ENCODE measurements at regions not wholly inside any gene's neighbourhood (a gene's known extent, or its start where the extent isn't known, plus 50 kb on each side); places are given as distances from the start of the nearest gene placed in this dataset.

DNA sequence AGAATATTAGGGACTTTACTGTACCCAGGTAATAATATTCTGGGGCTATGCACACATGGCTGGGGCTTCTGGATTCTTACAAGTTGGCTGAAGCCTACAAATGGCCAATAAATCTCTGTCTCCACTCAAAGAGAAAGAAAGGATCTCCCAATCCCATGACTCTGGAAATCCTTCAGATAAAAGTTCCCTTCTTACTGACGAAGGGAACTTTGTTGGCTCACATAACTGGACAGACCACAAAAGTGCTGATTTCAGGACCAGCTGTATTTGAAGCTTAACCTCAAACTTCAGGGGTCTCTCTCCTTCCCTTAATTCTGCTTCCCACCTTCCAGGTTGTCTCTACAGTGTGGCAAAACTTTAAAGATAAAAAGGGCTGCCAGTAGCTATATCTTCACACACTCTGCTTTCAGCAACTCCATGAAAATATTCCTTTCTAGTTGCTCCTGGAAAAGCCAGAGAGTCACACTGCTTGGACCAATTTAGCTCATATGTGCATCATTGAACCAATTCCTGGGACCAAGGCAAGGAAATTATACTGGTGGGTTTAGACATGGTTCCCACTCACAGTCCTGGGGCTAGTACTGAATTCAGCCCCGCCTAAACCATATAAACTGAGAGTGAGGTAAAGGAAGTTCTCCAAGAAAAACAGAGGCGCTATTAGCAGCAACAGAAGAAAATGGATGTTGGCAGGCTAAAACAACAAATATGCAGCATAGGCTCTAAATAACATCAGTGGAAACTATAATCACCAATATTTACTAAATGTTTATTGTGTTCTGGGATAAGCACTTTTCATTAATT lies 290.0 kb upstream of the GADL1 start:
- DNase-seq (ENCODE audit: low spot score) (no peak), ATAC-seq (no peak)
- Mint-ChIP-seq H3K9me3 (no peaks in the 10 kb centered on the region), H3K36me3 (no peaks in the 10 kb centered on the region), H3K27me3 (no peaks in the 10 kb centered on the region), H3K27ac (no peak overlapping the region), H3K4me1 (ENCODE audit: low read depth in 2 of 2) (peaks cover 0 to 3% of the 10 kb centered on the region in 2 donors), H3K4me3 (no peak overlapping the region)

DNA sequence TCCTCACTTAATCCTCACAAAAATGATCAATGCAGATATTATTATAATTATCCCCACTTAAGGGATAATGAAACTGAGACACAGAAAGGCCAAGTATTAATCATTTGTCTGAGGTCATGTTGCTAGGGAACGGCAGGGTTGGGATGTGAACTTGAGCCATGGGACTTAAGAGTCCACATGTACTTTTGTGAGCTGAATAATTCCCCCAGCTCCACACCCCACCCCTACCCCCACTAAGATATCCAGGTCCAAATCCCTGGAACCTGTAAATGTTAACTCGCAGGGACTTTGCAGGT lies 290.5 kb upstream of the GADL1 start:
- Mint-ChIP-seq H3K4me3 (no peak overlapping the region), H3K9me3 (no peaks in the 10 kb centered on the region), H3K27me3 (no peaks in the 10 kb centered on the region), H3K4me1 (ENCODE audit: low read depth in 2 of 2) (peaks cover 0 to 3% of the 10 kb centered on the region in 2 donors), H3K27ac (no peak overlapping the region), H3K36me3 (no peaks in the 10 kb centered on the region)
- ATAC-seq (no peak), DNase-seq (ENCODE audit: low spot score) (no peak)

DNA sequence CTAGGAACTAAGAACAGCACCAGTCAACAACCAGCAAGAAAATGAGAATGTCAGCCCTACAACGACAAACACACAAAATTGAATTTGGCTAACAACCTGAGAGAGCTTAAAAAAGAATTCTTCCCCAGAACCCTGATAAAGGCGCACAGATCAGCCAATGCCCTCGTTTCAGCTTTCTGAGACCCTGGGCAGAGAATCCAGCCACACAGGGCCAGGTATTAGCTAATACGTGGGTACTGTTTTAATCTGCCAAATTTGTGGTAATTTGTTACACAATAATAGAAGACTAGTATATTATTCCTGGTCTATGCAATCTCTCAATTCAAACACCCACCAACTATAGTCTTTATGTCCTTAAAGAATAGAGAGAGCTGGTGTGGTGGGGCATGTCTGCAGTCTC lies 291.6 kb upstream of the GADL1 start:
- H3K27me3 Mint-ChIP-seq: no peaks in the 10 kb centered on the region
- no peaks in the 10 kb centered on the region for H3K36me3 Mint-ChIP-seq
- no peak for ATAC-seq

GRCh38 chr3:31187380-31187779 lies 292.9 kb upstream of the GADL1 start:
- H3K4me3 Mint-ChIP-seq: no peak overlapping the region

More for the DNA sequence above, 291.6 kb upstream of the GADL1 start:
- no peak overlapping the region for H3K27ac Mint-ChIP-seq
- H3K4me3 Mint-ChIP-seq: no peak overlapping the region
- peaks cover 0 to 3% of the 10 kb centered on the region in 2 donors for H3K4me1 Mint-ChIP-seq (ENCODE audit: low read depth in 2 of 2)
- no peak for DNase-seq (ENCODE audit: low spot score)
- no peaks in the 10 kb centered on the region for H3K9me3 Mint-ChIP-seq

DNA sequence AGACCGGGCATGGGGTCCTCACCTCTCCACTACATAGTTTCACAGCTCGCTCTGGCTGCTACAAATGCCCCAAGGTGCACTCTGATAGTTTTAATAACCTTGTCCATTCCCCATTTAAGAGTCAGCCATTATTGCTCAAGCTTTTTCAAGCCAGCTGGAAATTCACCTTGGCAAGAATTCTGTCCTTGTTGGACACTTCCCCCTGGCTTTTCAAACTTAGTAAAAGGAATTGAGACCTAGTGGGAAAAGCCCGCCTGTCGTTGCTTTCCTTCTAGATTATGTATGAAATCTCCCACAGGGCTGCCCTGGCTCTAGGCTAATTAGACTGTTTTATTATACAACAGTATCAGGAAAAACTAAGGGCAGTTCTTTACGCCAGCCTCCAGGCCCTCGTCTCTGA lies 293.7 kb upstream of the GADL1 start:
- DNase-seq (ENCODE audit: low spot score): no peak
- Mint-ChIP-seq H3K9me3 (no peaks in the 10 kb centered on the region), H3K27me3 (peaks cover 0 to 8% of the 10 kb centered on the region in 2 donors), H3K36me3 (no peaks in the 10 kb centered on the region), H3K27ac (no peak overlapping the region), H3K4me3 (no peak overlapping the region), H3K4me1 (ENCODE audit: low read depth in 2 of 2) (peaks cover 0 to 3% of the 10 kb centered on the region in 2 donors)
- ATAC-seq: no peak

More at GRCh38 chr3:31187380-31187779, 292.9 kb upstream of the GADL1 start:
- Mint-ChIP-seq H3K36me3 (no peaks in the 10 kb centered on the region), H3K9me3 (no peaks in the 10 kb centered on the region), H3K27me3 (peaks cover 0 to 8% of the 10 kb centered on the region in 2 donors), H3K27ac (no peak overlapping the region), H3K4me1 (ENCODE audit: low read depth in 2 of 2) (peaks cover 0 to 3% of the 10 kb centered on the region in 2 donors)
- ATAC-seq (no peak), DNase-seq (ENCODE audit: low spot score) (no peak)

- ATAC-seq: no peak
- H3K4me1 Mint-ChIP-seq (ENCODE audit: low read depth in 2 of 2): peaks cover 0 to 3% of the 10 kb centered on the region in 2 donors
- peaks cover 2 to 8% of the 10 kb centered on the region in 2 donors for H3K27me3 Mint-ChIP-seq
- DNase-seq (ENCODE audit: low spot score): no peak
- H3K4me3 Mint-ChIP-seq: no peak overlapping the region
- H3K36me3 Mint-ChIP-seq: no peaks in the 10 kb centered on the region
- H3K9me3 Mint-ChIP-seq: peaks cover 3% of the 10 kb centered on the region
- no peak overlapping the region for H3K27ac Mint-ChIP-seq
Observed at GRCh38 chr3:31189330-31189729, 294.9 kb upstream of the GADL1 start.

DNA sequence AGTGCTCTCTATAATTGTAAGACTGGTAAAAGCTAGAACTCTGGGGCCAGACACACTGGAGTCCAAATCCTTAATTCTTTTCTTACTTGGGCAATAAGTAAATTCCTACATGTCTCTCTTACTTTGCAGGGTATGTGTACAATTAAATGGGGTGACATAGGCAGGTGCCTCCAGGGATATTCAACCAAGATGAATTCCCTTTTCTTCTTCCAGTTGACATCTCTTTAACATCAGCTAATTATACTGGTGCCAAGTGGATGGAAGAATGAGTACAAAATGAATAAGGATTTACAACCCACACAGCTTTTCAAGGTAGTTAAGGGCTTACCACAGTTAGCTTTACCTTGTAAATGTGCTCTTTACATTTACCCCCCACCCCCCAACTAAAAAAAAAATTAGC lies 295.5 kb upstream of the GADL1 start:
- Mint-ChIP-seq H3K4me3 (no peak overlapping the region), H3K27me3 (peaks cover 2 to 8% of the 10 kb centered on the region in 2 donors), H3K27ac (no peak overlapping the region), H3K4me1 (ENCODE audit: low read depth in 2 of 2) (peaks cover 0 to 3% of the 10 kb centered on the region in 2 donors), H3K9me3 (peaks cover 3% of the 10 kb centered on the region), H3K36me3 (no peaks in the 10 kb centered on the region)
- DNase-seq (ENCODE audit: low spot score) (no peak), ATAC-seq (no peak)

DNA sequence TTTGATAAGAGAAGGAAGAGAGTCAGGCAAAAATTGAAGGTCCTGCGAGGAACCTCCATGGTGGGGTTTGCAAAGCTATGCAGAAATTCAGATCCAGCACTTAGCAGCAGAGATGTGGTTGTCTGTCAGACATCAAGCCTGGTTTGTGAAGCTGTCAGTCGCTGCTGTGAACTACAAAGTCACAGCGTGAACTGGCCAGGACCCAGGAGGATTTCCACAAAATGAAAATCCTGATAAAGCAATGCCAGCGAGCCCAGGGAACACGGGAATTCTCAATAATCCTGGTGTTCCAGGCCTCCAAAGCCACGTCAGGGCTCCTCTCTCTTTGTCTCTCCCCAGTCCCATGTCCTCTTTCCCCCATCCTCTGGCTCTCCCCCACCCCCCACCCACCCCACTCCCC lies 296.9 kb upstream of the GADL1 start:
- Mint-ChIP-seq H3K4me3 (no peak overlapping the region), H3K9me3 (peaks cover 3% of the 10 kb centered on the region), H3K4me1 (ENCODE audit: low read depth in 2 of 2) (peaks cover 0 to 3% of the 10 kb centered on the region in 2 donors), H3K27me3 (peaks cover 2 to 8% of the 10 kb centered on the region in 2 donors), H3K36me3 (no peaks in the 10 kb centered on the region), H3K27ac (no peak overlapping the region)
- no peak for ATAC-seq
- no peak for DNase-seq (ENCODE audit: low spot score)

DNA sequence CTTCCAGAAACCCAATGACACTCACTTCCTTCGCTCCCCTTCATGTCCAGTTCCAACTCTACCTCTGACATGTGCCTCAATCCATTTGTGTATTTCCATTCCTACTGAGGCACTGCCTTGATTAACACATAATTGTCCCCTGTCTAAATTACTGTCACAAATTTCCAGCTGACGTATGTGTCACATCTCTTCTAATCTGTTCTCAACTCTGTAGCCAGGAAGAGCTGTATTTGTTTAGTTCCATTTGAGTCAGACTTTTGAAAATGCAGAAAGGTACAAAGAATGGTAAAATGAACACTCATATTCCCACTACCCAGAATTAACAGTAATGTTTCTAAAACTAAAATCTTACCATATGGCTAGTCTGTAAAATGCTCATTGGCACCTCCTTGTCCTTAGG lies 299.0 kb upstream of the GADL1 start:
- H3K27me3 Mint-ChIP-seq: peaks cover 2 to 8% of the 10 kb centered on the region in 2 donors
- H3K4me3 Mint-ChIP-seq: no peak overlapping the region
- peaks cover 3% of the 10 kb centered on the region for H3K9me3 Mint-ChIP-seq
- no peaks in the 10 kb centered on the region for H3K4me1 Mint-ChIP-seq (ENCODE audit: low read depth in 2 of 2)
- H3K27ac Mint-ChIP-seq: no peak overlapping the region
- ATAC-seq: no peak
- no peaks in the 10 kb centered on the region for H3K36me3 Mint-ChIP-seq
- no peak for DNase-seq (ENCODE audit: low spot score)

- Mint-ChIP-seq H3K27me3 (peaks cover 2 to 8% of the 10 kb centered on the region in 2 donors), H3K9me3 (peaks cover 3% of the 10 kb centered on the region), H3K4me1 (ENCODE audit: low read depth in 2 of 2) (no peaks in the 10 kb centered on the region), H3K36me3 (no peaks in the 10 kb centered on the region), H3K4me3 (no peak overlapping the region), H3K27ac (no peak overlapping the region)
- no peak for ATAC-seq
- no peak for DNase-seq (ENCODE audit: low spot score)
Observed at GRCh38 chr3:31193871-31194270, 299.4 kb upstream of the GADL1 start.

- Mint-ChIP-seq H3K36me3 (no peaks in the 10 kb centered on the region), H3K4me1 (ENCODE audit: low read depth in 2 of 2) (no peaks in the 10 kb centered on the region), H3K9me3 (peaks cover 3% of the 10 kb centered on the region), H3K4me3 (no peak overlapping the region), H3K27ac (no peak overlapping the region), H3K27me3 (peaks cover 2 to 8% of the 10 kb centered on the region in 2 donors)
- DNase-seq (ENCODE audit: low spot score) (no peak), ATAC-seq (no peak)
Observed at GRCh38 chr3:31196261-31196660, 301.8 kb upstream of the GADL1 start.

- ATAC-seq: no peak
- Mint-ChIP-seq H3K27ac (no peak overlapping the region), H3K4me3 (no peak overlapping the region), H3K4me1 (ENCODE audit: low read depth in 2 of 2) (no peaks in the 10 kb centered on the region), H3K36me3 (no peaks in the 10 kb centered on the region), H3K27me3 (peaks cover 2 to 5% of the 10 kb centered on the region in 2 donors), H3K9me3 (peaks cover 3% of the 10 kb centered on the region)
- no peak for DNase-seq (ENCODE audit: low spot score)
Observed at GRCh38 chr3:31196881-31197364, 302.5 kb upstream of the GADL1 start.

GRCh38 chr3:31197941-31198340 lies 303.5 kb upstream of the GADL1 start:
- DNase-seq (ENCODE audit: low spot score) (no peak), ATAC-seq (no peak)
- H3K9me3 Mint-ChIP-seq: peaks cover 3% of the 10 kb centered on the region
- H3K27ac Mint-ChIP-seq: no peak overlapping the region
- no peak overlapping the region for H3K4me3 Mint-ChIP-seq
- H3K4me1 Mint-ChIP-seq (ENCODE audit: low read depth in 2 of 2): no peaks in the 10 kb centered on the region
- peaks cover 0 to 2% of the 10 kb centered on the region in 2 donors for H3K27me3 Mint-ChIP-seq
- no peaks in the 10 kb centered on the region for H3K36me3 Mint-ChIP-seq

GRCh38 chr3:31198890-31199289 lies 304.4 kb upstream of the GADL1 start:
- Mint-ChIP-seq H3K36me3 (no peaks in the 10 kb centered on the region), H3K4me1 (ENCODE audit: low read depth in 2 of 2) (no peaks in the 10 kb centered on the region), H3K4me3 (no peak overlapping the region), H3K27me3 (no peaks in the 10 kb centered on the region), H3K9me3 (no peaks in the 10 kb centered on the region), H3K27ac (no peak overlapping the region)
- ATAC-seq (no peak), DNase-seq (ENCODE audit: low spot score) (no peak)
